ENCODE measurements at regions not wholly inside any gene's neighbourhood (a gene's known extent, or its start where the extent isn't known, plus 50 kb on each side); places are given as distances from the start of the nearest gene placed in this dataset.

DNA sequence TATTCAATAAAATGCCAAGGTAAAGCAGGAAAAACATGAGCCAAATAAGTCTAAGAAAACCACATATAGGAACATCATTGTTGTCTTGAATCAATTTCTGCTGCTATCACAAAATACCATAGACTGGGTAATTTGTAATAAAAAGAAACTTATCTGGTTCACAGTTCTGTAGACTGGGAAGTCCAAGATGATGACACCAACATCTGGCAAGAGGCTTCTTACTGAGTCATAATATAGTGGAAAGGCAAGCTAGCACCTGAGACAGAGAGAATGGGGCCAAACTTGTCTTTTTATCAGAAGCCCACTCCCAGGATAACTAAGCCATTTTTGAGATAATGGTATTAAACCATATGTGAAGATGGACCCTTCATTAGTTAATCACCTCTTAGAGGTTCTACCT is 975.9 kb downstream of the FLRT2 start:
- TF ChIP-seq, protein P1, sequence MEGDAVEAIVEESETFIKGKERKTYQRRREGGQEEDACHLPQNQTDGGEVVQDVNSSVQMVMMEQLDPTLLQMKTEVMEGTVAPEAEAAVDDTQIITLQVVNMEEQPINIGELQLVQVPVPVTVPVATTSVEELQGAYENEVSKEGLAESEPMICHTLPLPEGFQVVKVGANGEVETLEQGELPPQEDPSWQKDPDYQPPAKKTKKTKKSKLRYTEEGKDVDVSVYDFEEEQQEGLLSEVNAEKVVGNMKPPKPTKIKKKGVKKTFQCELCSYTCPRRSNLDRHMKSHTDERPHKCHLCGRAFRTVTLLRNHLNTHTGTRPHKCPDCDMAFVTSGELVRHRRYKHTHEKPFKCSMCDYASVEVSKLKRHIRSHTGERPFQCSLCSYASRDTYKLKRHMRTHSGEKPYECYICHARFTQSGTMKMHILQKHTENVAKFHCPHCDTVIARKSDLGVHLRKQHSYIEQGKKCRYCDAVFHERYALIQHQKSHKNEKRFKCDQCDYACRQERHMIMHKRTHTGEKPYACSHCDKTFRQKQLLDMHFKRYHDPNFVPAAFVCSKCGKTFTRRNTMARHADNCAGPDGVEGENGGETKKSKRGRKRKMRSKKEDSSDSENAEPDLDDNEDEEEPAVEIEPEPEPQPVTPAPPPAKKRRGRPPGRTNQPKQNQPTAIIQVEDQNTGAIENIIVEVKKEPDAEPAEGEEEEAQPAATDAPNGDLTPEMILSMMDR (IDR thresholded peaks at IDR 0.05; ENCODE audit: insufficient read depth, low read depth, low read length, missing control alignments): no peak
- no peak for DNase-seq (ENCODE audit: low read depth)
- no peak overlapping the region for H3K4me3 ChIP-seq (ENCODE audit: low read depth, low read length)

DNA sequence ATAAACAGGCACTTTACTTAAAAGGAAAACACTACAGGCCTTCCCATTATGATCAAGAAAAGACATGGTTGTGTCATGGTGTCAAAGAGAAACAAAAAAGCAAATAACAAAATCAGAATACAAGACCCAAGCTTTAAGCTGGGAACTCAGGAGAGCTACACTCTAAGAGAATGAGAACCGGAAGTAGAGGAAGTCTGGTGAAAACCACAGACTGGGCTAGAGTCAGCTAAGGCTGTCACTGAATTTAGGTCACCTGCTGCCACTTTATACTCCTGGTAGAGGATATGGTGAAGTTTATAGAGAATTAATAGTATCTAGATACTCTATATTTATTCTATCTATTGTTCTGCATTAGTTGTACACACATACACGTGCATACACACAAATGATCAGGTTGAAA is 971.7 kb downstream of the FLRT2 start:
- no peak overlapping the region for H3K4me3 ChIP-seq (ENCODE audit: low read depth, low read length)
- no peak for DNase-seq (ENCODE audit: low read depth)
- TF ChIP-seq, protein P1 (IDR thresholded peaks at IDR 0.05; ENCODE audit: insufficient read depth, low read depth, low read length, missing control alignments): no peak

DNA sequence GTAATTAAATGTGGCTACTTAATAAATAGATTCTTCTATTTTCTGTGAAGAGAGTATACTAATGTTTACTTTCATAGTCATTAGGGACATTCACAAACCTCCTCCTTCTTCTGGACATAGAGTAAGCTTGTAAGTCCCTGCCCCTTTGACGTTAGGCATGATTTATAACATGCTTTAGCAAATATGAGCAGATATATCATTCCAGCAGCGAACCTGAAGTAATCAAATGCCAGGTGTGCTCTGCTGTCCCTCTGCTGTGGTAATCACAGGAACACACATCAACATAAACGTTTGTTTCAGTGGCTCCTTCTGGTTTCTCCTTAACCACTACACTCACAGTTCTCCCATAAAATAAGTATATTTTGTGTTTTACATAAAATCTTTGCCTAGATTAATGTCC is 961.8 kb downstream of the FLRT2 start:
- no peak for DNase-seq (ENCODE audit: low read depth)
- no peak overlapping the region for H3K4me3 ChIP-seq (ENCODE audit: low read depth, low read length)
- TF ChIP-seq, protein P1 (IDR thresholded peaks at IDR 0.05; ENCODE audit: insufficient read depth, low read depth, low read length, missing control alignments): no peak

DNA sequence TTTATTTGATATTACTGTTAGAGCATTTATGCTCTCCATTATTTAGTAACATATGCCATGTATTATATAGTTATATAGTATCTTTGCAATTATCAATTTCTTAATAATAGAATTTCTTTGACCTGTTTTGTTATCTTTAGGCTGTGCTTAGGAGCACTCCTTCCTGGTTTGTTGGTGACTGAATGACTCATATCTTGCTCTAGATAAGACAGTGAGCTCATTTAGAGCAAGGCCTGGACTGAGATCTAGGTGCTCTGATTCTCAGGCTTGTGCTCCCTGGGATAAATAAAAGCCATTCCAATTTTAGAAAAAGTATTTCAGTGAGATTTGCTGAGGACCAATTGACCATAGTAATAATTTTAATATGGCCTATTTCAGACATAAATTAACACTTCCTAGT is 951.2 kb downstream of the FLRT2 start:
- TF ChIP-seq, protein P1 (IDR thresholded peaks at IDR 0.05; ENCODE audit: insufficient read depth, low read depth, low read length, missing control alignments): no peak
- no peak overlapping the region for H3K4me3 ChIP-seq (ENCODE audit: low read depth, low read length)
- DNase-seq (ENCODE audit: low read depth): no peak

DNA sequence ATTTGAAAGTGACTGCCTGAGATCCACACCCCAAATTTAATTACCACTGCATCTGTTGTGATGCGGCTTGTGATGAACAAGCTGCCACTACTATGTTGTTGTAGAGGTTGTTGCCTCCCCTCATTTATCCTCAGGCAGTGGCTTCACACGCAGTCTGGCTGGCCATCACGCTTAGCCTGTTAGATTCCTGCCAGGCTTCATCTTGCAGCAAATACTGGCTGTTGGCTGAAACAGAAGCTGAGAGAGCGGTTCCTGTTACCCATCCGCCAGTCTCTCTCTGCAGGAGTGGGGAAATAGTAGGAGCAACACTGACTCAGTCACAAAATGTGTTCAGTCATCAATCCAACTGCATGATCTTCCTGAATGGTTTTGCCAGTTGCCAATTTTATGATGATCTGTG is 934.4 kb downstream of the FLRT2 start:
- TF ChIP-seq, protein P1 (IDR thresholded peaks at IDR 0.05; ENCODE audit: insufficient read depth, low read depth, low read length, missing control alignments): no peak
- no peak for DNase-seq (ENCODE audit: low read depth)
- no peak overlapping the region for H3K4me3 ChIP-seq (ENCODE audit: low read depth, low read length)

DNA sequence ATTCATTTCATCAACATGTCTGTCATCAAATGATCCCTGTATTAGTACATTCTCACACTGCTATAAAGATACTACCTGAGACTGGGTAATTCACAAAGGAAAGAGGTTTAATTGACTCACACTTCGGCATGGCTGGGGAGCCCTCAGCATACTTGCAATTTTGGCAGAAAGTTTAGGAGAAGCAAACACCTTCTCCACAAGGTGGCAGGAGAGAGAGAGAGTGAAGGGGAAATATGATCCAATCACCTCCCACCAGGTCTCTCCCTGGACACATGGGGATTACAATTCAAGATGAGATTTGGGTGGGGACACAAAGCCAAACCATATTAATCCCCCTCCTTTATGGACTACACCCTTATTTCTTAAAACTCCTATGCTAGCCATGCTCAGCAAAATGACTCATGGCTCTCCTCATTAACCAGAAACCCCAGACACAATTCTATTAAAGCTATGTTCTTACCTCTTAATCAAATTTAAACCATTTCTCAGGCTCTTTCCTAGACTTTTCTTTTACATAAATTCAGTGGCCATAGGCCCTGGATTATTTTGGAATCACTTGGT is 932.3 kb downstream of the FLRT2 start:
- no peak overlapping the region for H3K4me3 ChIP-seq (ENCODE audit: low read depth, low read length)
- TF ChIP-seq, protein P1 (IDR thresholded peaks at IDR 0.05; ENCODE audit: insufficient read depth, low read depth, low read length, missing control alignments): peak; percentile 16
- DNase-seq (ENCODE audit: low read depth): peak; percentile 1

DNA sequence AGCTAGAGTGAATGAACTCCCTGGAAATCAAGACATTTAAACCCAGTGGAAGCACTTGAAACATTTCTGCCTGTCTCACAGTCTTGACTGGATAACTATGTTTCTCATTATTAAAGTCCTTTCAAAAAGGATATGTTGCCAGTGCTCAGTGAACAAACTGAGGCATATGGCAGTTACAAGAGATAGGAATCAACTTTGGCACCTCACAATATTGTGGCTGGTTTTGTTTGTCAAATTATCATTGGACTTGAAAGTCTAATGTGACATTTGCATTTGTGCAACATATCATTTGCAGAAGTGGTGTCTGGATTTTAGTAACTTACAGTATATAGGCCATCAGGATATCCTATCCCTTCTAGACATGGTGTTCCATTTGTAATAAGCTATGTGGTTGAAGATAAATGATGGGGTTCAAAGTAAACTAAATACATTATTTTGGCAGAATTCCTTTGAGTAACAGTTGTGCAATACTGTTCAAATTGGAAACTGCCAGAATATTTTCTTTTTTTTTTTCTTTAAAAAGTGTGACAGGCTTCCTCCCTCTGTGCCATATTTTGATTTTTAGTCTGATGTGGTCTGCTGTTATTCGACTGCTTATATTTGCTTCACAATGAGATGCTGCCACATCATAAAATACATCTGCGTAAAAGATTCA is 927.7 kb downstream of the FLRT2 start:
- DNase-seq (ENCODE audit: low read depth): no peak
- TF ChIP-seq, protein P1 (IDR thresholded peaks at IDR 0.05; ENCODE audit: insufficient read depth, low read depth, low read length, missing control alignments): no peak
- H3K4me3 ChIP-seq (ENCODE audit: low read depth, low read length): no peak overlapping the region

All from GM12865 (cell line).